Activated T-helper 1 cell treated with anti-CD3 and anti-CD28 coated beads, Interleukin-12 subunit alpha, Interleukin-12 subunit beta, Interleukin-2, Interleukin-4 antibody, amounts not matched to agents 30 ng/mL and 10 ng/mL and 1 ng/mL, durations not matched to agents 14 hours and 24 hours and 36 hours (primary cell): ENCODE measurements at regions not wholly inside any gene's neighbourhood (a gene's known extent, or its start where the extent isn't known, plus 50 kb on each side); places are given as distances from the start of the nearest gene placed in this dataset.

ENCODE experiments used
- DNase-seq: peaks from one replicate; pipeline ENCODE4 v3.0.0; 2021; ENCODE audit warnings: low spot score
- H3K27ac Mint-ChIP-seq: one replicate; pipeline ENCODE4 v1.8.0; 2021; ENCODE audit warnings: mild to moderate bottlenecking, mixed read lengths
- H3K27me3 Mint-ChIP-seq: one replicate; pipeline ENCODE4 v1.8.0; 2022; ENCODE audit warnings: mild to moderate bottlenecking, moderate library complexity, mixed read lengths; ENCODE audit not compliant: insufficient read depth
- H3K36me3 Mint-ChIP-seq: one replicate; pipeline ENCODE4 v1.8.0; 2021; ENCODE audit warnings: low read depth, mixed read lengths
- H3K4me1 Mint-ChIP-seq: one replicate; pipeline ENCODE4 v1.8.0; 2021; ENCODE audit warnings: low read depth, mixed read lengths
- H3K4me3 Mint-ChIP-seq: one replicate; pipeline ENCODE4 v1.8.0; 2021; ENCODE audit warnings: mild to moderate bottlenecking, moderate library complexity, mixed read lengths
- H3K9me3 Mint-ChIP-seq: one replicate; pipeline ENCODE4 v1.8.0; 2021; ENCODE audit warnings: mixed read lengths
- intact Hi-C: fragments of 100-400 bp; cut with micrococcal nuclease; formaldehyde crosslinking; loops from one replicate; pipeline ENCODE4 v1.15.1; 2024

DNA sequence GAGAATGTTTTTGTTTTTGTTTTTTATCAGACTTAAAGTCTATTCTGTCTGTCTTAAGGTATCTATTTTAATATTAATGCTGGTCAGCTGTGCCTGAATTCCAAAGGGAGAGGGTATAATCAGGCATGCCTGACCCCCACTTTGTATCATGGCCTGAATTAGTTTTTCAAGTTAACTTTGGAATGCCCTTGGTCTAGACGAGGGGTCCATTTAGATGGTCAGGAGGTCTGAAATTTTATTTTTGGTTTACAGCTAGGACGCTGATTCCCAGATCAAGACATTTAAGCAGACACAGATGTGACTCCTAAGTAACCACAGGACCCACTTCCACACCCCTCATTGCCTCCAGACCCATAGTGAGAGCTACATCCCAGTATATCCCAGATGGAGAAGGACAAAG, 189.5 kb downstream of the ARHGAP12 start:
- no peak overlapping the region for H3K4me3 Mint-ChIP-seq
- intact Hi-C loops = no loop called here
- H3K27ac Mint-ChIP-seq = no peak overlapping the region
- peaks cover 5% of the 10 kb centered on the region for H3K36me3 Mint-ChIP-seq
- no peaks in the 10 kb centered on the region for H3K4me1 Mint-ChIP-seq
- peaks cover 25% of the 10 kb centered on the region for H3K9me3 Mint-ChIP-seq
- H3K27me3 Mint-ChIP-seq = peaks cover 2% of the 10 kb centered on the region
- no peak for DNase-seq

GRCh38 chr10:31731711-31732110, 196.9 kb downstream of the ARHGAP12 start:
- Mint-ChIP-seq H3K27me3 (peaks cover 8% of the 10 kb centered on the region), H3K4me3 (no peak overlapping the region), H3K27ac (no peak overlapping the region), H3K36me3 (no peaks in the 10 kb centered on the region), H3K4me1 (no peaks in the 10 kb centered on the region), H3K9me3 (no peaks in the 10 kb centered on the region)
- intact Hi-C loops = no loop called here
- no peak for DNase-seq

- no peak overlapping the region for H3K4me3 Mint-ChIP-seq
- no peak for DNase-seq
- no peak overlapping the region for H3K27ac Mint-ChIP-seq
- peaks cover 8% of the 10 kb centered on the region for H3K27me3 Mint-ChIP-seq
- intact Hi-C loops = no loop called here
- H3K9me3 Mint-ChIP-seq = no peaks in the 10 kb centered on the region
- H3K4me1 Mint-ChIP-seq = no peaks in the 10 kb centered on the region
- no peaks in the 10 kb centered on the region for H3K36me3 Mint-ChIP-seq
Measured at GRCh38 chr10:31730776-31731175, 197.9 kb downstream of the ARHGAP12 start.

- Mint-ChIP-seq H3K9me3 (peaks cover 4% of the 10 kb centered on the region), H3K4me3 (no peak overlapping the region), H3K4me1 (peaks cover 6% of the 10 kb centered on the region), H3K36me3 (peaks cover 3% of the 10 kb centered on the region), H3K27me3 (peaks cover 11% of the 10 kb centered on the region), H3K27ac (no peak overlapping the region)
- no peak for DNase-seq
- intact Hi-C loops = no loop called here
Measured at GRCh38 chr10:31728698-31729224, 199.9 kb downstream of the ARHGAP12 start.

GRCh38 chr10:31725436-31725835, 203.2 kb downstream of the ARHGAP12 start:
- Mint-ChIP-seq H3K27ac (no peak overlapping the region), H3K27me3 (peaks cover 5% of the 10 kb centered on the region), H3K36me3 (peaks cover 3% of the 10 kb centered on the region), H3K4me1 (peaks cover 11% of the 10 kb centered on the region), H3K4me3 (no peak overlapping the region), H3K9me3 (peaks cover 4% of the 10 kb centered on the region)
- intact Hi-C loops = loop anchor here (2.0 kb wide), 1 partner anchor 19 kb away; no protein-coding TSS in a partner anchor
- DNase-seq = no peak

DNA sequence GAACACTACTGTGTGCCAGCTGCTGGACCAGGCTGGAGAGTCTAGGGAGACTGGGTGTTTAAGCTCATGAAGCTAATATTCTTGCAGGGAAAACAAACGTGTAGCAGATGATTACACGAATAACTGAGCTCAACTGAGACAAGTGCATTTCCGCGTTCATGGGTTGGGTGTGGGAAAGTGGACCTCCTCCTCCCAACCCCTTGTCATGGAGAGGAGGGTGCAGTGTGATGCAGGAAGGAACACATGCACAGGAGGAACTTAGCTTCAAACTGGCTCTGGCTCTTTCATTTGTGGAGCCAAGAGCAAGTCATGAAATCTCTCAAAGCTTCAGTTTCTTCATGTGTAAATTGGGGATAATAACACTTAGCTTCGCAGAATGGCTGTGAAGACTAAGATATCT, 204.3 kb downstream of the ARHGAP12 start:
- peaks cover 4% of the 10 kb centered on the region for H3K9me3 Mint-ChIP-seq
- H3K27ac Mint-ChIP-seq = peak overlapping the region; percentile 15
- H3K36me3 Mint-ChIP-seq = peaks cover 3% of the 10 kb centered on the region
- no peak for DNase-seq
- intact Hi-C loops = loop anchor here (2.0 kb wide), 1 partner anchor 21 kb away; no protein-coding TSS in a partner anchor
- H3K4me1 Mint-ChIP-seq = peaks cover 11% of the 10 kb centered on the region
- H3K4me3 Mint-ChIP-seq = no peak overlapping the region
- H3K27me3 Mint-ChIP-seq = peaks cover 5% of the 10 kb centered on the region

DNA sequence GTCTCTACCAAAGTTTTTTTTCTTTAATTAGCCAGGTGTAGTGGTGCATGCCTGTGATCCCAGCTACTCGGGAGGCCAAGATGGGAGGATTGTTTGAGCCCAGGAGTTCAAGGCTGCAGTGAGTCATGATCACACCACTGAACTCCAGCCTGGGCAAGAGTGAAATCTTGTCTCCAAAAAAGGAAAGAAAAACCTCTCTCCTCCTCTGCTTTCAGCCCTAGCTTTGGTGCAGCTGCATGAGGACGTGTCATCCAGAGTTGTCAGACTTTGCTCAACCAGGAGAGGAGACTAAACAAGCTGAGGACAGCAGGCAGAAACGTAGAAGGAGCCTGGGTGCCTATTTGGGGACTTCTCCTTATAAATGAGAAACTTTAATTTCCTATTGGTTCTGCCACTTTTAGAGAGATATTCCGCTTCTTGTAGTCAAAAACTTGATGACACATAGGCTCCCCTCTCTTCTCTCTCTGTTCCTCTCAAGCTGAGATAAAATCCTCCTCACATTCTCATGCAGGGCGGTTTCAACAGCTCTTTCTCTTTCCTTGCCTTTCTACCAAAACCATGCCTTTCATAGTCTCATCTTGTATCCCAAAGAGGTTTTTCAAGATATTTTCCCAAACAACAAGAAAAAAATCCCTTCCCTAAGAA, 205.4 kb downstream of the ARHGAP12 start:
- Mint-ChIP-seq H3K4me1 (peaks cover 11% of the 10 kb centered on the region), H3K27ac (no peak overlapping the region), H3K27me3 (peaks cover 6% of the 10 kb centered on the region), H3K4me3 (no peak overlapping the region), H3K9me3 (peaks cover 4% of the 10 kb centered on the region), H3K36me3 (peaks cover 3% of the 10 kb centered on the region)
- intact Hi-C loops = no loop called here
- DNase-seq = no peak

GRCh38 chr10:31721096-31721495, 207.5 kb downstream of the ARHGAP12 start:
- peaks cover 8% of the 10 kb centered on the region for H3K27me3 Mint-ChIP-seq
- H3K9me3 Mint-ChIP-seq = peaks cover 4% of the 10 kb centered on the region
- H3K27ac Mint-ChIP-seq = no peak overlapping the region
- intact Hi-C loops = no loop called here
- H3K36me3 Mint-ChIP-seq = peaks cover 3% of the 10 kb centered on the region
- H3K4me1 Mint-ChIP-seq = peaks cover 11% of the 10 kb centered on the region
- DNase-seq = no peak
- no peak overlapping the region for H3K4me3 Mint-ChIP-seq

GRCh38 chr10:31720546-31720945, 208.1 kb downstream of the ARHGAP12 start:
- Mint-ChIP-seq H3K27me3 (peaks cover 8% of the 10 kb centered on the region), H3K36me3 (peaks cover 3% of the 10 kb centered on the region), H3K4me3 (no peak overlapping the region), H3K27ac (no peak overlapping the region), H3K4me1 (peaks cover 11% of the 10 kb centered on the region), H3K9me3 (peaks cover 4% of the 10 kb centered on the region)
- no peak for DNase-seq
- intact Hi-C loops = no loop called here

DNA sequence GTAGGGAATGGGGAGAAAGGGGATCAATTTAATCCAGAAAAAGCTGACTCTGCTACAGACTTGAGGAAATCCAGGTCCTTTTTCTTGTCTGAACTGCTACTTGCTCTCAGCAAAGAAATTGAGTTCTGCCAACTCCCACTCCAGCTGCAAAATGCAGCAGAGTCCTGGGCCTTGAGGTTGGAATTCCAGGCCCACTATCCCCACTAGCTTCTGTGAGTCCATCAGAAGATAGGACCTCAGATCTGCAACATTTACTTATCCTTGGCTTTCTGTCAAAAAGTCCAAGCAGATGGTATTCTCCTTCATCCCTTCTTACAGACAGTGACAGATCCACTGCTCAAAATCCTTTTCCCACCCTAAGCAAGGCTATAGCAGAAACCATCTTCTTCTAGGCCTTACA, 219.2 kb downstream of the ARHGAP12 start:
- no peaks in the 10 kb centered on the region for H3K27me3 Mint-ChIP-seq
- H3K9me3 Mint-ChIP-seq = peaks cover 36% of the 10 kb centered on the region
- no peak overlapping the region for H3K4me3 Mint-ChIP-seq
- DNase-seq = no peak
- intact Hi-C loops = loop anchor here (5.0 kb wide), 6 partner anchors 98 to 1027 kb away; partner anchors contain the start of genes ARHGAP12 and ZNF438
- no peak overlapping the region for H3K27ac Mint-ChIP-seq
- H3K4me1 Mint-ChIP-seq = peaks cover 30% of the 10 kb centered on the region
- peaks cover 12% of the 10 kb centered on the region for H3K36me3 Mint-ChIP-seq

DNA sequence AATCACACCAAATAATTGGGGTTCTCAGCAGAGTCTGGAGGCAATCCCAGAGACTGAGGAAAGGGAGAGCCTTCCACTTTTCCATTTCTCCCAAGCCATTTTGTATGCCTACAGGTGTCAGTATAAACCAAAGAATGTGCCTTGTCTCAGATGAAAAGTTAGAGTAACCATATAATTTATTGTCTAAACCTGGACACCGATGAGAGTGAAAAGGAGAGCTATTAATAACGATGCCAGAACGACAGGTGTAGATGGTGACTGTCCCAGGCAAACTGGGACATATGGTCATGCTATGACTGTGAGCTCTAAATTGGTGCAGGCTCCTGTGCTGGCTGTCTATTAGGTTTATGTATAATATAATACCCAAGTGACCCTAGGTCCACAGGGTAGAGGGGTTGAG, 219.6 kb downstream of the ARHGAP12 start:
- DNase-seq = no peak
- H3K36me3 Mint-ChIP-seq = peaks cover 13% of the 10 kb centered on the region
- H3K4me1 Mint-ChIP-seq = peaks cover 31% of the 10 kb centered on the region
- no peak overlapping the region for H3K4me3 Mint-ChIP-seq
- H3K9me3 Mint-ChIP-seq = peaks cover 36% of the 10 kb centered on the region
- no peaks in the 10 kb centered on the region for H3K27me3 Mint-ChIP-seq
- H3K27ac Mint-ChIP-seq = no peak overlapping the region
- intact Hi-C loops = loop anchor here (5.0 kb wide), 6 partner anchors 98 to 1027 kb away; partner anchors contain the start of genes ARHGAP12 and ZNF438

GRCh38 chr10:31708474-31708873, 220.2 kb downstream of the ARHGAP12 start:
- H3K9me3 Mint-ChIP-seq = peaks cover 36% of the 10 kb centered on the region
- DNase-seq = no peak
- H3K27ac Mint-ChIP-seq = peak overlapping the region; percentile 49
- peaks cover 11% of the 10 kb centered on the region for H3K36me3 Mint-ChIP-seq
- H3K4me3 Mint-ChIP-seq = no peak overlapping the region
- peaks cover 31% of the 10 kb centered on the region for H3K4me1 Mint-ChIP-seq
- intact Hi-C loops = loop anchor here (5.0 kb wide), 6 partner anchors 99 to 1026 kb away; partner anchors contain the start of genes ARHGAP12 and ZNF438
- no peaks in the 10 kb centered on the region for H3K27me3 Mint-ChIP-seq

GRCh38 chr10:31708046-31708445, 220.6 kb downstream of the ARHGAP12 start:
- peaks cover 11% of the 10 kb centered on the region for H3K36me3 Mint-ChIP-seq
- peak overlapping the region; percentile 6 for H3K4me3 Mint-ChIP-seq
- DNase-seq = no peak
- intact Hi-C loops = loop anchor here (5.0 kb wide), 6 partner anchors 99 to 1026 kb away; partner anchors contain the start of genes ARHGAP12 and ZNF438
- no peaks in the 10 kb centered on the region for H3K27me3 Mint-ChIP-seq
- peaks cover 34% of the 10 kb centered on the region for H3K9me3 Mint-ChIP-seq
- peak overlapping the region; percentile 83 for H3K27ac Mint-ChIP-seq
- H3K4me1 Mint-ChIP-seq = peaks cover 31% of the 10 kb centered on the region
